ENCODE measurements at regions not wholly inside any gene's neighbourhood (a gene's known extent, or its start where the extent isn't known, plus 50 kb on each side); places are given as distances from the start of the nearest gene placed in this dataset.

DNA sequence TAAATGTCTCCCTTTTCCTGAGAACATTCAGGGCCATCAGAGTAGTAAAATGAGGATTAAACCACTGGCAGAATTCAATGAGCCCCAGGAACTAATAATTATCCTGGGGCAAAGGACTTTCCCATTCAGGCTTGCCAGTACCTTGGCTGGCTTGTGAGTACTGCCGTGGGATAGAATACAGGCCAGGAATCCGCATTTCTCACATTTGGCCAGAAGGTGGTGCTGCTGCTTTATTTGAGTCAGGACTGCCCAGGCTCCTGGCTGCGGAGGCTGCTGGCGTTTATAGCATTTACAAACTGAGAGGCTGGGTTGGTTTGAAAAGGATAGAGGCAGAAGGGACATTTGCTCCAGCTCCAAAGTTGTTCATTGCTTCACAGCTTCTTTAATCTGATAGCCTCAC is 91.4 kb downstream of the RTL9 start:
- Mint-ChIP-seq H3K27ac (no peak overlapping the region), H3K4me3 (no peak overlapping the region), H3K36me3 (ENCODE audit: insufficient read depth in 1 of 3, low read depth in 3 of 3) (no peaks in the 10 kb centered on the region; a peak in 1 of 7 replicates), H3K9me3 (no peaks in the 10 kb centered on the region), H3K4me1 (peaks cover 20 to 28% of the 10 kb centered on the region in 2 experiments), H3K27me3 (ENCODE audit: low read depth) (peaks cover 9% of the 10 kb centered on the region)
- Histone ChIP-seq H3K18ac (ENCODE audit: insufficient read length, low read depth, low read length) (no peak overlapping the region), H4K8ac (replicated peaks; ENCODE audit: insufficient read length, low read depth, low read length) (no peak overlapping the region), H4K5ac (ENCODE audit: insufficient read length, low read depth, low read length) (no peak overlapping the region), H3K14ac (ENCODE audit: insufficient read depth, low read length) (no peak overlapping the region), H4K20me1 (ENCODE audit: control insufficient read depth, insufficient read depth, insufficient read length) (no peaks in the 10 kb centered on the region), H2AFZ (ENCODE audit: low read length) (no peak overlapping the region), H3K4me2 (ENCODE audit: insufficient read depth, insufficient read length, low read length) (no peak overlapping the region), H3K4ac (ENCODE audit: low read depth, low read length) (no peak overlapping the region), H2AK5ac (ENCODE audit: insufficient read length, low read length) (no peak overlapping the region), H3K23ac (ENCODE audit: insufficient read length, low read depth, low read length) (no peak overlapping the region), H2BK20ac (ENCODE audit: low read depth, low read length, poor library complexity, severe bottlenecking) (no peak overlapping the region), H3K27ac (ENCODE audit: insufficient read length, low read depth, low read length) (no peak overlapping the region), H3K79me1 (ENCODE audit: insufficient read depth, low read depth, low read length, poor library complexity, severe bottlenecking) (no peaks in the 10 kb centered on the region), H3K9me3 (ENCODE audit: control insufficient read depth, low read depth, low read length) (no peaks in the 10 kb centered on the region), H2BK15ac (ENCODE audit: low read depth, low read length) (no peak overlapping the region), H3T11ph (ENCODE audit: low read length) (no peak overlapping the region), H3K27me3 (ENCODE audit: insufficient read depth, low read length) (no peaks in the 10 kb centered on the region), H3K4me1 (ENCODE audit: insufficient read depth, low read length) (peaks cover 5% of the 10 kb centered on the region), H3K9ac (ENCODE audit: extremely low read depth, insufficient read length, low read length) (no peak overlapping the region), H2BK12ac (ENCODE audit: insufficient read length, low read depth, low read length) (no peak overlapping the region), H3K79me2 (ENCODE audit: insufficient read depth, low read length) (no peaks in the 10 kb centered on the region), H3K56ac (ENCODE audit: insufficient read length, low read depth, low read length) (no peak overlapping the region), H2BK120ac (ENCODE audit: low read depth, low read length, poor library complexity, severe bottlenecking) (no peak overlapping the region), H2BK5ac (ENCODE audit: insufficient read length, low read length) (no peak overlapping the region), H4K91ac (ENCODE audit: insufficient read length, low read depth, low read length) (no peak overlapping the region), H3K23me2 (ENCODE audit: insufficient read length, low read depth, low read length, poor library complexity, severe bottlenecking) (no peaks in the 10 kb centered on the region)
- TF ChIP-seq CTCF (conservative IDR thresholded peaks at IDR 0.05) = peak; percentile 91
- DNase-seq = peak; percentile 78
- no CpG with 5 or more reads among the region's 4 CpGs for WGBS (ENCODE audit: extremely low coverage, insufficient read length, low lambda C conversion rate)

All from H9 (cell line).